ES-I3 (cell line): ENCODE measurements at regions not wholly inside any gene's neighbourhood (a gene's known extent, or its start where the extent isn't known, plus 50 kb on each side); places are given as distances from the start of the nearest gene placed in this dataset.

Source experiments
- H3K36me3 ChIP-seq: 2 replicates; pipeline ENCODE4 v1.6.1; 2013; ENCODE audit warnings: mild to moderate bottlenecking, low read length, control low read depth, moderate library complexity; ENCODE audit not compliant: insufficient read depth
- H3K4me1 ChIP-seq: 2 replicates; pipeline ENCODE4 v1.6.1; 2013; ENCODE audit warnings: mild to moderate bottlenecking, control low read depth, low read length; ENCODE audit not compliant: insufficient read depth
- H3K9ac ChIP-seq: 2 replicates; pipeline ENCODE4 v1.6.1; 2013; ENCODE audit warnings: low read depth, mild to moderate bottlenecking, low read length, moderate library complexity
- H3K9me3 ChIP-seq: 2 replicates; pipeline ENCODE4 v1.6.1; 2013; ENCODE audit warnings: mild to moderate bottlenecking, low read length, moderate library complexity; ENCODE audit not compliant: control insufficient read depth, insufficient read depth

- H3K4me1 ChIP-seq = no peaks in the 10 kb centered on the region; the same call in 1 of the 2 replicates
- H3K9ac ChIP-seq = no peak overlapping the region
- H3K36me3 ChIP-seq = no peaks in the 10 kb centered on the region; the same call in 1 of the 2 replicates
These were observed 59.2 kb upstream of the ZDHHC17 start for GRCh38 chr12:76704693-76705092.

GRCh38 chr12:76706101-76706500, 57.8 kb upstream of the ZDHHC17 start:
- Histone ChIP-seq H3K9me3 (no peaks in the 10 kb centered on the region), H3K36me3 (no peaks in the 10 kb centered on the region; the same call in 1 of the 2 replicates), H3K9ac (no peak overlapping the region), H3K4me1 (no peaks in the 10 kb centered on the region; the same call in 1 of the 2 replicates)

More at GRCh38 chr12:76704693-76705092, 59.2 kb upstream of the ZDHHC17 start:
- H3K9me3 ChIP-seq = no peaks in the 10 kb centered on the region

- Histone ChIP-seq H3K9ac (no peak overlapping the region), H3K36me3 (no peaks in the 10 kb centered on the region; the same call in 1 of the 2 replicates), H3K4me1 (no peaks in the 10 kb centered on the region; the same call in 1 of the 2 replicates), H3K9me3 (no peaks in the 10 kb centered on the region)
These were observed 57.2 kb upstream of the ZDHHC17 start for GRCh38 chr12:76706761-76707160.

- Histone ChIP-seq H3K9ac (no peak overlapping the region), H3K4me1 (no peaks in the 10 kb centered on the region; the same call in 1 of the 2 replicates), H3K9me3 (no peaks in the 10 kb centered on the region), H3K36me3 (no peaks in the 10 kb centered on the region; the same call in 1 of the 2 replicates)
These were observed 56.1 kb upstream of the ZDHHC17 start for GRCh38 chr12:76707772-76708171.

- Histone ChIP-seq H3K9ac (no peak overlapping the region), H3K36me3 (no peaks in the 10 kb centered on the region; the same call in 1 of the 2 replicates), H3K4me1 (peaks cover 1% of the 10 kb centered on the region), H3K9me3 (no peaks in the 10 kb centered on the region)
These were observed 55.6 kb upstream of the ZDHHC17 start for GRCh38 chr12:76708296-76708695.

GRCh38 chr12:76711241-76711640, 52.7 kb upstream of the ZDHHC17 start:
- Histone ChIP-seq H3K9ac (no peak overlapping the region), H3K4me1 (peaks cover 4% of the 10 kb centered on the region), H3K36me3 (no peaks in the 10 kb centered on the region; the same call in 1 of the 2 replicates), H3K9me3 (no peaks in the 10 kb centered on the region)

- H3K9ac ChIP-seq = peak overlapping the region; percentile 10; the same call in 1 of the 2 replicates
- H3K4me1 ChIP-seq = peaks cover 4% of the 10 kb centered on the region
- no peaks in the 10 kb centered on the region for H3K36me3 ChIP-seq
- H3K9me3 ChIP-seq = no peaks in the 10 kb centered on the region
These were observed 50.8 kb upstream of the ZDHHC17 start for GRCh38 chr12:76713130-76713529.

- Histone ChIP-seq H3K9me3 (no peaks in the 10 kb centered on the region), H3K4me1 (peaks cover 9% of the 10 kb centered on the region), H3K36me3 (no peaks in the 10 kb centered on the region), H3K9ac (no peak overlapping the region)
These were observed 49.9 kb upstream of the ZDHHC17 start for GRCh38 chr12:76713986-76714385.
